ENCODE measurements at regions not wholly inside any gene's neighbourhood (a gene's known extent, or its start where the extent isn't known, plus 50 kb on each side); places are given as distances from the start of the nearest gene placed in this dataset.
"Not testable (repeated sequence)": the region's sequence is repeated elsewhere in the genome, so short reads cannot be mapped to it uniquely, and the experiment has no call there.

DNA sequence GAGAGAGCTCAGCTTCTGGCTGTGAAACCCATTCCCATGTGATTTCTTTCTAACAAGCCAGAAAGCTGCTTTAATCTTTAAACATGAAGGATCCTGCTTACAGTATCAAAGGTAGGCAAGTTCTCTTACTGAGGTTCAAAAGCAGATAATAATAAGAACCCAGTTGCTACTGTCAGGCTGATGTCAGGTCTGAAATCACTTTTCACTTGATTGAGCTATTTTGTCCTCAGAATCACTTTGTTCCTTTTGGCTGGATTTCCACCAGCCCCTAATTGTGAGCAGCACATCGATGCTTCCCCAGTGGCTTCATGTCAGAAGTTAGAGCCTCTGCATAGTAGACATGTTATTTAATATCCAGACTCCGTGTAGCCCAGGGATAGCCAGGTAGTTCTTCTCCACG is 55.8 kb upstream of the CEP295 start:
- Mint-ChIP-seq H3K27me3 (ENCODE audit: low read depth, unreplicated experiment) (no peaks in the 10 kb centered on the region), H3K4me1 (ENCODE audit: low read depth, unreplicated experiment) (peaks cover 6% of the 10 kb centered on the region), H3K9me3 (ENCODE audit: unreplicated experiment) (peaks cover 2% of the 10 kb centered on the region), H3K36me3 (ENCODE audit: low read depth, unreplicated experiment) (no peaks in the 10 kb centered on the region), H3K4me3 (ENCODE audit: unreplicated experiment) (no peak overlapping the region), H3K27ac (ENCODE audit: unreplicated experiment) (no peak overlapping the region)
- H3K4me2 ChIP-seq (ENCODE audit: low read length) = no peak overlapping the region
- no peak for FAIRE-seq
- H3K9me3 ChIP-seq (ENCODE audit: insufficient read depth, low read depth, low read length) = no peaks in the 10 kb centered on the region
- TF ChIP-seq EZH2 (IDR thresholded peaks at IDR 0.05; ENCODE audit: insufficient read depth, low read length) (no peak), CTCF (IDR thresholded peaks at IDR 0.05; ENCODE audit: insufficient read depth, low read depth, low read length) (no peak)
- H3K27ac ChIP-seq (ENCODE audit: low read depth, low read length) = no peak overlapping the region
- no peak overlapping the region for H2AFZ ChIP-seq (ENCODE audit: low read depth, low read length)
- H3K36me3 ChIP-seq (ENCODE audit: insufficient read depth, low read length) = no peaks in the 10 kb centered on the region
- DNase-seq (ENCODE audit: low read depth) = no peak
- no peaks in the 10 kb centered on the region for H3K79me2 ChIP-seq (ENCODE audit: insufficient read depth, low read length)
- no peak overlapping the region for H3K4me3 ChIP-seq (ENCODE audit: insufficient read depth, low read depth, low read length)
- H3K9ac ChIP-seq (ENCODE audit: low read length) = no peak overlapping the region
- H3K27me3 ChIP-seq (ENCODE audit: insufficient read depth, low read length) = no peaks in the 10 kb centered on the region
- H3K4me1 ChIP-seq (ENCODE audit: insufficient read depth, low read length) = no peaks in the 10 kb centered on the region
- no peaks in the 10 kb centered on the region for H4K20me1 ChIP-seq (ENCODE audit: insufficient read depth, low read length)

- H3K36me3 Mint-ChIP-seq (ENCODE audit: low read depth, unreplicated experiment) = no peaks in the 10 kb centered on the region
- Histone ChIP-seq H4K20me1 (ENCODE audit: insufficient read depth, low read length) (no peaks in the 10 kb centered on the region), H3K9me3 (ENCODE audit: insufficient read depth, low read depth, low read length) (no peaks in the 10 kb centered on the region), H2AFZ (ENCODE audit: low read depth, low read length) (no peak overlapping the region), H3K27me3 (ENCODE audit: insufficient read depth, low read length) (no peaks in the 10 kb centered on the region), H3K79me2 (ENCODE audit: insufficient read depth, low read length) (no peaks in the 10 kb centered on the region), H3K4me2 (ENCODE audit: low read length) (no peak overlapping the region), H3K9ac (ENCODE audit: low read length) (no peak overlapping the region), H3K27ac (ENCODE audit: low read depth, low read length) (no peak overlapping the region), H3K36me3 (ENCODE audit: insufficient read depth, low read length) (no peaks in the 10 kb centered on the region), H3K4me3 (ENCODE audit: insufficient read depth, low read depth, low read length) (no peak overlapping the region), H3K4me1 (ENCODE audit: insufficient read depth, low read length) (no peaks in the 10 kb centered on the region)
- no peak for FAIRE-seq
- no peak overlapping the region for H3K4me3 Mint-ChIP-seq (ENCODE audit: unreplicated experiment)
- H3K9me3 Mint-ChIP-seq (ENCODE audit: unreplicated experiment) = peaks cover 2% of the 10 kb centered on the region
- H3K27ac Mint-ChIP-seq (ENCODE audit: unreplicated experiment) = no peak overlapping the region
- peaks cover 6% of the 10 kb centered on the region for H3K4me1 Mint-ChIP-seq (ENCODE audit: low read depth, unreplicated experiment)
- no peak for DNase-seq (ENCODE audit: low read depth)
- TF ChIP-seq EZH2 (IDR thresholded peaks at IDR 0.05; ENCODE audit: insufficient read depth, low read length) (no peak), CTCF (IDR thresholded peaks at IDR 0.05; ENCODE audit: insufficient read depth, low read depth, low read length) (no peak)
- peaks cover 1% of the 10 kb centered on the region for H3K27me3 Mint-ChIP-seq (ENCODE audit: low read depth, unreplicated experiment)
Measured at GRCh38 chr11:93604008-93604660, 57.3 kb upstream of the CEP295 start.

DNA sequence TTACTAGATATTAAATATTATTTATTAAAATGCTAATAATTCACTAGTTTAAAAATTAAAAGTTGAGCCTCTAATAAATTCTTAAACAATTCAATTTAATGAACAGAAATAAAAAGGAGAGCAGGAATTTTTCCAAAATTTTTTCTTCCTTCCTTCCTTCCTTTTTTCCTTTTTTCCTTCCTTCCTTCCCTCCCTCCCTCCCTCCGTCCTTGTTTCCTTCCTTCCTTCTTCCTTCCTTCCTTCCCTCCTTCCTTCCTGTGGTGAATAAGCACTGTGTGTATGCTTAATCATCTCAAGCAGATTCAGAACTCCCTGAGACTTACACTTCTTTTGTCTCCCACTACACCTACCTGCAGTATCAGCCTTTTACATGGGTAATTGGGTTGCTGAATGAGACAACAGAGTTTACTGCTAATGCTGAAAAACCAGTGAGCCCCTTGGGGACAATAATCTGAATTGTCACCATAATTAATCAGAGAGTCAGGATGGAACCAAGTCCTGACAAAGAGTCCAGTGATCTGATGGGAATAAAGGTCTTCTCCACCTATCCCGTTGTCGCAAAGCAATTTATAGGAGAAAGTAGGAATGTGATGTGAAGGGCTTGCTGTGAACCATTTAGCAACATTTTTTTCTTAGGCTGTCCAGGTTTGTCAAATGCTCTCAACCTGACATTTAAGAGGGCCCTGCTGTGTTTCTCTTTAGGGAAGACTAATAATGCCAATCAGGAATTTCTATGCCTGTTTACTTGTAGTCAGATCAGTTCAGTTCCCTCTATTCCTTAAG is 58.1 kb upstream of the CEP295 start:
- Mint-ChIP-seq H3K9me3 (ENCODE audit: unreplicated experiment) (peaks cover 2% of the 10 kb centered on the region), H3K27ac (ENCODE audit: unreplicated experiment) (no peak overlapping the region), H3K4me3 (ENCODE audit: unreplicated experiment) (no peak overlapping the region), H3K4me1 (ENCODE audit: low read depth, unreplicated experiment) (peaks cover 5% of the 10 kb centered on the region), H3K36me3 (ENCODE audit: low read depth, unreplicated experiment) (no peaks in the 10 kb centered on the region), H3K27me3 (ENCODE audit: low read depth, unreplicated experiment) (peaks cover 1% of the 10 kb centered on the region)
- DNase-seq (ENCODE audit: low read depth) (no peak), FAIRE-seq (no peak)
- Histone ChIP-seq H3K9ac (ENCODE audit: low read length) (no peak overlapping the region), H3K4me3 (ENCODE audit: insufficient read depth, low read depth, low read length) (no peak overlapping the region), H3K4me2 (ENCODE audit: low read length) (no peak overlapping the region), H4K20me1 (ENCODE audit: insufficient read depth, low read length) (no peaks in the 10 kb centered on the region), H3K27ac (ENCODE audit: low read depth, low read length) (no peak overlapping the region), H3K4me1 (ENCODE audit: insufficient read depth, low read length) (no peaks in the 10 kb centered on the region), H3K36me3 (ENCODE audit: insufficient read depth, low read length) (no peaks in the 10 kb centered on the region), H3K27me3 (ENCODE audit: insufficient read depth, low read length) (no peaks in the 10 kb centered on the region), H3K9me3 (ENCODE audit: insufficient read depth, low read depth, low read length) (no peaks in the 10 kb centered on the region), H3K79me2 (ENCODE audit: insufficient read depth, low read length) (no peaks in the 10 kb centered on the region), H2AFZ (ENCODE audit: low read depth, low read length) (no peak overlapping the region)
- TF ChIP-seq EZH2 (IDR thresholded peaks at IDR 0.05; ENCODE audit: insufficient read depth, low read length) (no peak), CTCF (IDR thresholded peaks at IDR 0.05; ENCODE audit: insufficient read depth, low read depth, low read length) (no peak)

- not testable (repeated sequence) for H3K27me3 ChIP-seq (ENCODE audit: insufficient read depth, low read length); H3K27ac Mint-ChIP-seq (ENCODE audit: unreplicated experiment); H3K9ac ChIP-seq (ENCODE audit: low read length); H3K4me2 ChIP-seq (ENCODE audit: low read length); H3K9me3 ChIP-seq (ENCODE audit: insufficient read depth, low read depth, low read length); H3K36me3 Mint-ChIP-seq (ENCODE audit: low read depth, unreplicated experiment); H3K4me1 Mint-ChIP-seq (ENCODE audit: low read depth, unreplicated experiment); H3K9me3 Mint-ChIP-seq (ENCODE audit: unreplicated experiment); H3K4me3 Mint-ChIP-seq (ENCODE audit: unreplicated experiment); H3K4me3 ChIP-seq (ENCODE audit: insufficient read depth, low read depth, low read length); FAIRE-seq; H3K36me3 ChIP-seq (ENCODE audit: insufficient read depth, low read length); H3K27me3 Mint-ChIP-seq (ENCODE audit: low read depth, unreplicated experiment); H2AFZ ChIP-seq (ENCODE audit: low read depth, low read length); H4K20me1 ChIP-seq (ENCODE audit: insufficient read depth, low read length); H3K4me1 ChIP-seq (ENCODE audit: insufficient read depth, low read length); H3K79me2 ChIP-seq (ENCODE audit: insufficient read depth, low read length); H3K27ac ChIP-seq (ENCODE audit: low read depth, low read length)
- DNase-seq (ENCODE audit: low read depth) = peak; percentile 4
Measured at GRCh38 chr11:93596171-93596570, 53.0 kb upstream of the SMCO4 start.
